HK-2 (cell line): ENCODE measurements at regions not wholly inside any gene's neighbourhood (a gene's known extent, or its start where the extent isn't known, plus 50 kb on each side); places are given as distances from the start of the nearest gene placed in this dataset.
A peak's percentile ranks its signal among the peaks of the same experiment; 100 is the strongest.
"Not testable (repeated sequence)": the region's sequence is repeated elsewhere in the genome, so short reads cannot be mapped to it uniquely, and the experiment has no call there.

Experiments used
- DNase-seq: peaks from one replicate; pipeline ENCODE4 v3.0.0-alpha.2; 2018; ENCODE audit not compliant: unreplicated experiment

GRCh38 chr13:87206708-87207107, 464.5 kb upstream of the SLITRK5 start:
- no peak for DNase-seq

- DNase-seq, result no peak
Measured at GRCh38 chr13:87207280-87208003, 463.7 kb upstream of the SLITRK5 start.

- no peak for DNase-seq
Measured at GRCh38 chr13:87208636-87209035, 462.5 kb upstream of the SLITRK5 start.

- peak; percentile 39 for DNase-seq
Measured at GRCh38 chr13:87234981-87235380, 436.2 kb upstream of the SLITRK5 start.

- no peak for DNase-seq
Measured at GRCh38 chr13:87235621-87236020, 435.6 kb upstream of the SLITRK5 start.

GRCh38 chr13:87244256-87244890, 426.8 kb upstream of the SLITRK5 start:
- no peak for DNase-seq

GRCh38 chr13:87249847-87250246, 421.3 kb upstream of the SLITRK5 start:
- DNase-seq, result not testable (repeated sequence)

GRCh38 chr13:87255394-87255793, 415.8 kb upstream of the SLITRK5 start:
- no peak for DNase-seq

GRCh38 chr13:87259479-87260083, 411.6 kb upstream of the SLITRK5 start:
- peak; percentile 9 for DNase-seq

GRCh38 chr13:87274209-87274819, 396.9 kb upstream of the SLITRK5 start:
- DNase-seq, result peak; percentile 8

GRCh38 chr13:87280139-87280538, 391.0 kb upstream of the SLITRK5 start:
- DNase-seq, result no peak

- DNase-seq, result no peak
Measured at GRCh38 chr13:87287721-87288120, 383.4 kb upstream of the SLITRK5 start.

- DNase-seq, result no peak
Measured at GRCh38 chr13:87295636-87296035, 375.5 kb upstream of the SLITRK5 start.

- DNase-seq, result no peak
Measured at GRCh38 chr13:87302034-87302433, 369.1 kb upstream of the SLITRK5 start.

- DNase-seq, result no peak
Measured at GRCh38 chr13:87302931-87303330, 368.2 kb upstream of the SLITRK5 start.

GRCh38 chr13:87311165-87311564, 360.0 kb upstream of the SLITRK5 start:
- DNase-seq, result no peak

- no peak for DNase-seq
Measured at GRCh38 chr13:87314822-87315221, 356.3 kb upstream of the SLITRK5 start.

GRCh38 chr13:87322386-87322785, 348.8 kb upstream of the SLITRK5 start:
- DNase-seq, result no peak

- no peak for DNase-seq
Measured at GRCh38 chr13:87324558-87324957, 346.6 kb upstream of the SLITRK5 start.

- DNase-seq, result no peak
Measured at GRCh38 chr13:87331178-87331577, 340.0 kb upstream of the SLITRK5 start.

GRCh38 chr13:87333599-87333998, 337.6 kb upstream of the SLITRK5 start:
- no peak for DNase-seq

- DNase-seq, result no peak
Measured at GRCh38 chr13:87334176-87334575, 337.0 kb upstream of the SLITRK5 start.
